ENCODE measurements at regions not wholly inside any gene's neighbourhood (a gene's known extent, or its start where the extent isn't known, plus 50 kb on each side); places are given as distances from the start of the nearest gene placed in this dataset.

DNA sequence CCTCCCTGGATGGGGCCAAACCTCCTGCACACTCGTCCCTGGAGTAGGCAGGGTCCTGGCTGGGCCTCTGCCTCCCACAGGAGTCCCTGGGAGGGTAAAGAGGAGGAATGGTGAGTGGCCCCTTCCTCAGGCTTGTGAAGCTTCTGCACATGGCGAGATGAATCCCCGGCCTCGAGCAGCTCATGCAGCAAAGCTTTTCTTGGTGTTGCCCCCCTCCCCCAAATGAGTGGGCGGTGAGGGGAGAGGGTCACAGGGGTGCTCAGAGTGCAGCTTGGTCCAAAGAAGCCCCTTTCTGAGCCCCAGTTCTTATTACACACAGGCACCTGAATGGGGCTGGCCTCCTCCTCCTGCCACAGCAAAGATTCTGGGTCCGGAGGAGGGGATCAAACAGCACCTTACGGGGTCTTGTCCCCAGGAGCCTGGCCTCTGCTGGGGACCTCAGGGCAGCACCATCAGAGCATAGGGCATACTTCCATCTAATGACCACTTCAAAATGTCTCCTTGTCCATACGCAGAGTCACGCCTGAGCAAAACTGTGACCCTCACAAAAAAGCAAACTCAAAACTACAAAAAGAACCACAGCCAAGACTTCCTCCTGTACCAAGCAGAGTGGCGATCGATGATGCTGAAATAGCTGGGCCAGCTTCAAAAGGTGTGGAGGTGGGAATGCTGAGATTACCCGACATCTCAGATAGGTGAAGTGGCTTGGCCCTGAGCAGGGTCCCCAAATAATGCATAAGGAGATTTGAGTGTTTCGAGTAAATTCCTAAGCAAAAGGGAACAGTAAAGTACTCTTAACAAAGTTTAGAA, 148.4 kb upstream of the TWIST2 start:
- Histone ChIP-seq H3K9me3 (no peaks in the 10 kb centered on the region), H3K4me3 (no peak overlapping the region), H3K27me3 (no peaks in the 10 kb centered on the region), H3K4me1 (peaks cover 0 to 37% (median 15%) of the 10 kb centered on the region in 12 donors), H3K36me3 (no peaks in the 10 kb centered on the region), H3K27ac (peak overlapping the region in 4 of 12 donors; percentile 19 to 76 (median 58))
- TF ChIP-seq, protein P1, sequence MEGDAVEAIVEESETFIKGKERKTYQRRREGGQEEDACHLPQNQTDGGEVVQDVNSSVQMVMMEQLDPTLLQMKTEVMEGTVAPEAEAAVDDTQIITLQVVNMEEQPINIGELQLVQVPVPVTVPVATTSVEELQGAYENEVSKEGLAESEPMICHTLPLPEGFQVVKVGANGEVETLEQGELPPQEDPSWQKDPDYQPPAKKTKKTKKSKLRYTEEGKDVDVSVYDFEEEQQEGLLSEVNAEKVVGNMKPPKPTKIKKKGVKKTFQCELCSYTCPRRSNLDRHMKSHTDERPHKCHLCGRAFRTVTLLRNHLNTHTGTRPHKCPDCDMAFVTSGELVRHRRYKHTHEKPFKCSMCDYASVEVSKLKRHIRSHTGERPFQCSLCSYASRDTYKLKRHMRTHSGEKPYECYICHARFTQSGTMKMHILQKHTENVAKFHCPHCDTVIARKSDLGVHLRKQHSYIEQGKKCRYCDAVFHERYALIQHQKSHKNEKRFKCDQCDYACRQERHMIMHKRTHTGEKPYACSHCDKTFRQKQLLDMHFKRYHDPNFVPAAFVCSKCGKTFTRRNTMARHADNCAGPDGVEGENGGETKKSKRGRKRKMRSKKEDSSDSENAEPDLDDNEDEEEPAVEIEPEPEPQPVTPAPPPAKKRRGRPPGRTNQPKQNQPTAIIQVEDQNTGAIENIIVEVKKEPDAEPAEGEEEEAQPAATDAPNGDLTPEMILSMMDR (IDR thresholded peaks at IDR 0.05) = no peak
- no peak for TF ChIP-seq POLR2A (IDR thresholded peaks at IDR 0.05)
- DNase-seq = peak in 1 of 5 donors; percentile 12
- intact Hi-C loops (cut with DNase I) = no loop called here
- no peak for ATAC-seq
- WGBS, 4 donors = 83 to 84% (median 83%) methylated on average over 13 of the region's 13 CpGs

DNA sequence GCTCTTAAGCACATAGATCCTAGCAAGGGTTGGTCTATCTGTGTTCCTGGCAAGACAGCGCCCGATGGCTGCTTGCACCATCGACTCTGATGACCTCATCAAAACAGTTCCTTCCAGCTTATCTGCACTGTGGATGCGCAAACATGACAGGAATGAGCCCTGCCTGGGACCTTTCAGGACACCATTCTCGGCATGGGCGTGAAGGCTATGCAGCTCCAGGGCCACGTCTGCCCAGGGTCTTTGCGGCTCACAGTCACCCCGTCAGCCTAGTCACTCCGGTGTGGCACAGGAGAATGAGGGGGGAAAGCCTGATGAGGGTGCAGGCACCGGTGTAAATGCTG, 147.8 kb upstream of the TWIST2 start:
- no peak overlapping the region for H3K4me3 ChIP-seq
- TF ChIP-seq, protein P1 (IDR thresholded peaks at IDR 0.05) = no peak
- TF ChIP-seq POLR2A (IDR thresholded peaks at IDR 0.05) = no peak
- peaks cover 0 to 36% (median 15%) of the 10 kb centered on the region in 12 donors for H3K4me1 ChIP-seq
- H3K9me3 ChIP-seq = no peaks in the 10 kb centered on the region
- peak; percentile 74 to 89 (median 82) for ATAC-seq
- intact Hi-C loops (cut with DNase I) = no loop called here
- no peaks in the 10 kb centered on the region for H3K36me3 ChIP-seq
- H3K27ac ChIP-seq = peak overlapping the region in 5 of 12 donors; percentile 16 to 76 (median 49)
- 28 to 37% (median 31%) methylated on average over 11 of the region's 11 CpGs for WGBS, 4 donors
- peak in 3 of 5 donors; percentile 39 to 79 (median 72) for DNase-seq
- H3K27me3 ChIP-seq = no peaks in the 10 kb centered on the region

DNA sequence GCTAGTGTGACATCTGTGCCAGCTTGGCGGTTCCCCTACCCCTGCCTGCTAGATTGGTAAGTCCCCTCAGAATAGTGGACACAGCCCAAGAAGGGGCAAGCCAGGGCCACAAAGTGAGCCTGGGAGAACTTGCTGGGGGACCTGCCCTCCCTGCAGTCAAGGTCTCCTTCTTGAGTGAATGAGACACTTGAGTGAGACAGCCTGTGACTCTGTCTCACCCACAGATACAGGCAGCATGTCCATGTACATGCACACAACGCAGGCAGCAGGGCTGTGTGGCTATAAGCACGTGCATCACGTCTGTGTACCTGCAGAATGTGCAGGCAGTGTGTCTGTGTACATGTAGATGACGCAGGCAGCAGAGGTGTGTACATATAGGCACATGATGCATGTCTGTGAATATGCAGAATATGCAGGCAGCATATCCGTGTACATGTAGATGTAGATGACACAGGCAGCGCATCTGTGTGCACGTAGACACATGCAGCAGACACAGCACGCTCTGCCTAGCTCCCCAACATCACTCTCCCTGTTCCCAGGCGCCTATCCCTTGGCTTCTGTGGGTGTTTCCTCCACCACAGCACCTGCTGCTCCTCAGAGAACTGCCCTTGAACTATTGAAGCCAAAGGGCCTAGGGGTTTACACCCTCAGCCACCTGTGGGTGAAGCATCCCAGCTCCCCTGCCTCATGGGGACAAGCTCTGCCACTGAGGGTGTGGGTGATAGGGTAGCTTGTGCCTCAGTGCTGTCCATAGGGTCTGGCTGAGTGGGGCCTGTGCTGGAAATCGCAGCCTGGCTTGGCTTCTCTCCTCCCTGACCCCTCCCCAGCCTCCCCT, 147.2 kb upstream of the TWIST2 start:
- ATAC-seq (peak in 2 of 4 donors; percentile 7 to 11), DNase-seq (no peak)
- WGBS, 4 donors = 79 to 87% (median 82%) methylated on average over 9 to 11 of the region's 11 CpGs
- Histone ChIP-seq H3K27me3 (no peaks in the 10 kb centered on the region), H3K4me1 (peaks cover 0 to 30% (median 15%) of the 10 kb centered on the region in 12 donors), H3K36me3 (no peaks in the 10 kb centered on the region), H3K4me3 (no peak overlapping the region), H3K27ac (peak overlapping the region in 4 of 12 donors; percentile 16 to 76 (median 34)), H3K9me3 (no peaks in the 10 kb centered on the region)
- intact Hi-C loops (cut with DNase I) = no loop called here
- TF ChIP-seq, protein P1 (IDR thresholded peaks at IDR 0.05) = no peak
- TF ChIP-seq POLR2A (IDR thresholded peaks at IDR 0.05) = no peak
